ENCODE measurements at regions not wholly inside any gene's neighbourhood (a gene's known extent, or its start where the extent isn't known, plus 50 kb on each side); places are given as distances from the start of the nearest gene placed in this dataset.

GRCh38 chr9:108234811-108235210 is 621.0 kb downstream of the ACTL7B start:
- TF ChIP-seq CBX3 (IDR thresholded peaks at IDR 0.05; ENCODE audit: low read depth) (no peak), SP1 (IDR thresholded peaks at IDR 0.05; ENCODE audit: low read depth) (no peak), RAD21 (IDR thresholded peaks at IDR 0.05; ENCODE audit: low read depth) (no peak), CEBPB (IDR thresholded peaks at IDR 0.05; ENCODE audit: low read depth) (no peak), MAX (IDR thresholded peaks at IDR 0.05) (no peak), EZH2 (IDR thresholded peaks at IDR 0.05) (no peak), POLR2A (IDR thresholded peaks at IDR 0.05; ENCODE audit: borderline replicate concordance, extremely low read depth, insufficient read depth, insufficient read length) (no peak), ZNF274 (IDR thresholded peaks at IDR 0.05; ENCODE audit: low read depth, low read length) (no peak), FOSL1 (IDR thresholded peaks at IDR 0.05; ENCODE audit: low read depth) (no peak), JUND (IDR thresholded peaks at IDR 0.05) (no peak), SRF (IDR thresholded peaks at IDR 0.05; ENCODE audit: low read depth) (no peak), YY1 (IDR thresholded peaks at IDR 0.05; ENCODE audit: extremely low read depth, insufficient replicate concordance, low read depth, low read length) (no peak)
- TF ChIP-seq, protein P1, sequence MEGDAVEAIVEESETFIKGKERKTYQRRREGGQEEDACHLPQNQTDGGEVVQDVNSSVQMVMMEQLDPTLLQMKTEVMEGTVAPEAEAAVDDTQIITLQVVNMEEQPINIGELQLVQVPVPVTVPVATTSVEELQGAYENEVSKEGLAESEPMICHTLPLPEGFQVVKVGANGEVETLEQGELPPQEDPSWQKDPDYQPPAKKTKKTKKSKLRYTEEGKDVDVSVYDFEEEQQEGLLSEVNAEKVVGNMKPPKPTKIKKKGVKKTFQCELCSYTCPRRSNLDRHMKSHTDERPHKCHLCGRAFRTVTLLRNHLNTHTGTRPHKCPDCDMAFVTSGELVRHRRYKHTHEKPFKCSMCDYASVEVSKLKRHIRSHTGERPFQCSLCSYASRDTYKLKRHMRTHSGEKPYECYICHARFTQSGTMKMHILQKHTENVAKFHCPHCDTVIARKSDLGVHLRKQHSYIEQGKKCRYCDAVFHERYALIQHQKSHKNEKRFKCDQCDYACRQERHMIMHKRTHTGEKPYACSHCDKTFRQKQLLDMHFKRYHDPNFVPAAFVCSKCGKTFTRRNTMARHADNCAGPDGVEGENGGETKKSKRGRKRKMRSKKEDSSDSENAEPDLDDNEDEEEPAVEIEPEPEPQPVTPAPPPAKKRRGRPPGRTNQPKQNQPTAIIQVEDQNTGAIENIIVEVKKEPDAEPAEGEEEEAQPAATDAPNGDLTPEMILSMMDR (IDR thresholded peaks at IDR 0.05 in 2 of 3, conservative IDR thresholded peaks at IDR 0.05 in 1 of 3; ENCODE audit: borderline replicate concordance in 1 of 3, insufficient read depth in 1 of 3, low read depth in 2 of 3, low read length in 2 of 3), result no peak

Measured in HCT116 (cell line).